ENCODE measurements at regions not wholly inside any gene's neighbourhood (a gene's known extent, or its start where the extent isn't known, plus 50 kb on each side); places are given as distances from the start of the nearest gene placed in this dataset.

- TF ChIP-seq CTCF (IDR thresholded peaks at IDR 0.05) (no peak), POLR2A (IDR thresholded peaks at IDR 0.05) (no peak)
Measured at GRCh38 chrX:39011454-39012221, 210.4 kb downstream of the MID1IP1 start.

Data from thyroid gland (tissue), 4 donors.